AG09319 (cell line): ENCODE measurements at regions not wholly inside any gene's neighbourhood (a gene's known extent, or its start where the extent isn't known, plus 50 kb on each side); places are given as distances from the start of the nearest gene placed in this dataset.
"Not testable (repeated sequence)": the region's sequence is repeated elsewhere in the genome, so short reads cannot be mapped to it uniquely, and the experiment has no call there.

Experiments
- DNase-seq: peaks from one replicate; pipeline ENCODE4 v3.0.0-alpha.2; 2010; ENCODE audit warnings: low read depth; ENCODE audit errors: extremely low read depth
- CTCF ChIP-seq: IDR thresholded peaks from 2 replicates; pipeline ENCODE4 v1.5.1; 2011; ENCODE audit warnings: low read depth, mild to moderate bottlenecking, inconsistent platforms, low read length, moderate library complexity

GRCh38 chr20:26218301-26218700 is 521.6 kb upstream of the ZNF337 start:
- no peak for DNase-seq
- no peak for TF ChIP-seq CTCF

GRCh38 chr20:26216025-26216424 is 519.4 kb upstream of the ZNF337 start:
- DNase-seq, result no peak
- no peak for TF ChIP-seq CTCF

- no peak for TF ChIP-seq CTCF
- no peak for DNase-seq
These were observed 518.3 kb upstream of the ZNF337 start for GRCh38 chr20:26214991-26215390.

GRCh38 chr20:26209171-26209941 is 512.7 kb upstream of the ZNF337 start:
- TF ChIP-seq CTCF, result no peak
- peak; percentile 18 for DNase-seq

- no peak for DNase-seq
These were observed 511.8 kb upstream of the ZNF337 start for GRCh38 chr20:26208296-26209091.

GRCh38 chr20:26207967-26208295 is 511.3 kb upstream of the ZNF337 start:
- DNase-seq, result not testable (repeated sequence)

More at GRCh38 chr20:26208296-26209091, 511.8 kb upstream of the ZNF337 start:
- TF ChIP-seq CTCF, result no peak

- no peak for TF ChIP-seq CTCF
- no peak for DNase-seq
These were observed 510.7 kb upstream of the ZNF337 start for GRCh38 chr20:26207237-26207966.
